ENCODE measurements at regions not wholly inside any gene's neighbourhood (a gene's known extent, or its start where the extent isn't known, plus 50 kb on each side); places are given as distances from the start of the nearest gene placed in this dataset.
"Not testable (repeated sequence)": the region's sequence is repeated elsewhere in the genome, so short reads cannot be mapped to it uniquely, and the experiment has no call there.

DNA sequence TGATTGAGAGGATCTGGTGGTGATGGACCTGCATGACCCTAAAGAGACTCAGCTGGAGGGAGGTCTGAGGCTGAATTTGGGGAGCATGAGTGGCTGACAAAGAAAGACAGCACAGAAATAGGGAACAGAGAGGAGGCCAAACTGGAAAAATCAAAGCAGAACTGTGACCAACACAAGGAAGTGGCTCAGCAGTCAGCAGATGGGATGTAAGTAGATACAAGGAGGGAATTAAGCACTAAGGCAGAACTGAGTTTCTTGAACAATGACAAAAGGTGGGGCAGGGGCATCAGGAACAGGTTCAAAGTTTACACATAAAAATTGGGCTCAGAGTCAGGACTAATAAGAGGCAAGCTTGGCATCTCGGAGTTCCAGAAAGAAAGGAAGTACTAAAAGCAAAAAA, 144.3 kb upstream of the KLF3 start:
- Histone ChIP-seq H3K9ac (ENCODE audit: low read length) (no peak overlapping the region), H3K27me3 (ENCODE audit: control insufficient read depth, insufficient read depth, low read length) (no peaks in the 10 kb centered on the region), H3K4me1 (ENCODE audit: control insufficient read depth, low read depth, low read length) (peaks cover 7% of the 10 kb centered on the region), H3K9me3 (ENCODE audit: control insufficient read depth, low read depth, low read length) (no peaks in the 10 kb centered on the region), H3K4me3 (ENCODE audit: low read length) (no peak overlapping the region), H3K27ac (ENCODE audit: low read length) (no peak overlapping the region), H3K36me3 (ENCODE audit: control insufficient read depth, low read depth, low read length) (no peaks in the 10 kb centered on the region)

DNA sequence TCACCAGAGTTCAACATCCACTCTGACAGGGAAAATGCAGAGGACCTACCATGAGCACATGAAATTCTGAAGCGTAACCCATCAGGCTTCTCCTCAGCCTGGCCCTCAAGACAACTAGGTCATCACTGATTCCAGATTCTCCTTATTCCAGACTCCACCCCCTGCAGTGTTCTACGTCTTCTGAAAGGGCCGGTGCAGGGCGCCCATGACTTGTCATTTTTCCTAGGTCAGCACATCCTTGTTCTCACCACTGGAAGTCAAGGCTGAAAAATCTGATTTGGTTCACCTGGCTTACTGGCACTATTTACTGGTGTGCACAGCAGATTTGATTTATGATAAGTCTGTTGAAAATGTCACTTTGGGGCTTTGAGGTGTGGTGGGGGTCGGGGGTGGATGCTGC, 140.9 kb upstream of the KLF3 start:
- H3K9me3 ChIP-seq (ENCODE audit: control insufficient read depth, low read depth, low read length) = no peaks in the 10 kb centered on the region
- H3K27me3 ChIP-seq (ENCODE audit: control insufficient read depth, insufficient read depth, low read length) = no peaks in the 10 kb centered on the region
- no peak overlapping the region for H3K9ac ChIP-seq (ENCODE audit: low read length)
- H3K36me3 ChIP-seq (ENCODE audit: control insufficient read depth, low read depth, low read length) = no peaks in the 10 kb centered on the region
- no peak overlapping the region for H3K27ac ChIP-seq (ENCODE audit: low read length)
- no peaks in the 10 kb centered on the region for H3K4me1 ChIP-seq (ENCODE audit: control insufficient read depth, low read depth, low read length)
- H3K4me3 ChIP-seq (ENCODE audit: low read length) = no peak overlapping the region

DNA sequence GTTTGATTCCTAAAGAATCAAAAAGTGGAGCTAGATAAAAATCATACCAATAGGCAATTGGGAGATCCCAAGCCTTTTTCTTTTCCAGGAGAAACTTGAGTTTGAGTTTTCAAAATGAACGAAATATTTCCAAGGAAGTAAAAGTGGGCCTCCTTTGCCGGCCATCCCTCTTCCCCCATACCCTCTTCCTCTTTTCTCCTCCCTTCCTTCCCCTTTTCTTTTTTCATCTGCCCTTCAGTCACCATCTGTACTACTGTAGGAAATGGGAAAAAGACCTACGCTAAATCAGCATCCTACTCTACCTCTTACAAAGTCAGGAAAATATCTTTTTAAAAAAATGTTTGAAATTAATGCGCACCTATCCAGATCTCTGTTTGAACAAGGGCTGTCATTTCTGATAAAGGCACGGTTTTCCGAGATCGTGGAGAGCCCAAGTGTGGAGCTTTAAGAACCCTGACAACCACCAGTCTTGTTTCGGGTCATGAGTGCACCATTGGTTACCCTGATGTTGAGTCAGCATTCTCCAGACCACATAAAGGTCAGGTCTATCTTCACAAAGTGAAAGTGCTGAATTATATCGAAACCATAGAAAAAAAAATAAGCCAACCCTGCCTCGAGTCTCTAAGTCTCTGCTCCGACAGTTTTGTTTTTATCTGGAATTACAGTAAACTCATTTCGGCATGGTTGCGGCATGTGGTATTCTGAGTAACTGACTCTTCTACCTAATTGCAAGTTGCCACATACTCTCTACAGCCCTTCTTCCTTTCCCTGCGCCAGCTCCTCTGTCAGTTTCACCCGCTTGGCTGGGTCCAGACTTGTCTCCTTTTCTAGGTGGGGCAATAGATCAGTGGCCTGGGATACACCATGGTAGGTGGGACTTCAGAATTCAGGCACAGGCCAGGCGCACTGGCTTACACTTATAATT, 140.2 kb upstream of the KLF3 start:
- Histone ChIP-seq H3K27ac (ENCODE audit: low read length) (no peak overlapping the region), H3K4me1 (ENCODE audit: control insufficient read depth, low read depth, low read length) (no peaks in the 10 kb centered on the region), H3K9me3 (ENCODE audit: control insufficient read depth, low read depth, low read length) (no peaks in the 10 kb centered on the region), H3K9ac (ENCODE audit: low read length) (no peak overlapping the region), H3K36me3 (ENCODE audit: control insufficient read depth, low read depth, low read length) (no peaks in the 10 kb centered on the region), H3K27me3 (ENCODE audit: control insufficient read depth, insufficient read depth, low read length) (no peaks in the 10 kb centered on the region), H3K4me3 (ENCODE audit: low read length) (no peak overlapping the region)

DNA sequence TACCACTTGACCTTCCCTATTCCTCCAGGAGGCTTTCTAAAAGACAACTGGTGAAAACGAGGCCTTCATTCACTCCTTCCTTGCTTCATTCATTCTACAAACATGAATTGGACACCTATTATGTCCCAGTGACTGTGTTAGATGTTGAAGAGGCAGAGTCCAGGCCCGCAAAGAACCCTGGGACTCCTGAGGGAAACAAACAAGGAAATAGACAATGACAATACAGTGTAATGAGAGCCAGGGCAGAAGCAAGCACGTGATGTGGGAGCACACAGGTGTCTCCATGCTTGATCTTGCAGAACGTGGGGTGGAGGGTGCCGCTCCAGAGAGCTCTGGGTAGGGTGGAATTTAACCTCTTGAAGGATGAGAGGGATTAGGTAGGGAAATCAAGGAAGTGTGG, 137.6 kb upstream of the KLF3 start:
- no peak overlapping the region for H3K4me3 ChIP-seq (ENCODE audit: low read length)
- H3K36me3 ChIP-seq (ENCODE audit: control insufficient read depth, low read depth, low read length) = no peaks in the 10 kb centered on the region
- H3K4me1 ChIP-seq (ENCODE audit: control insufficient read depth, low read depth, low read length) = no peaks in the 10 kb centered on the region
- H3K27me3 ChIP-seq (ENCODE audit: control insufficient read depth, insufficient read depth, low read length) = no peaks in the 10 kb centered on the region
- H3K9ac ChIP-seq (ENCODE audit: low read length) = no peak overlapping the region
- H3K27ac ChIP-seq (ENCODE audit: low read length) = no peak overlapping the region
- no peaks in the 10 kb centered on the region for H3K9me3 ChIP-seq (ENCODE audit: control insufficient read depth, low read depth, low read length)

DNA sequence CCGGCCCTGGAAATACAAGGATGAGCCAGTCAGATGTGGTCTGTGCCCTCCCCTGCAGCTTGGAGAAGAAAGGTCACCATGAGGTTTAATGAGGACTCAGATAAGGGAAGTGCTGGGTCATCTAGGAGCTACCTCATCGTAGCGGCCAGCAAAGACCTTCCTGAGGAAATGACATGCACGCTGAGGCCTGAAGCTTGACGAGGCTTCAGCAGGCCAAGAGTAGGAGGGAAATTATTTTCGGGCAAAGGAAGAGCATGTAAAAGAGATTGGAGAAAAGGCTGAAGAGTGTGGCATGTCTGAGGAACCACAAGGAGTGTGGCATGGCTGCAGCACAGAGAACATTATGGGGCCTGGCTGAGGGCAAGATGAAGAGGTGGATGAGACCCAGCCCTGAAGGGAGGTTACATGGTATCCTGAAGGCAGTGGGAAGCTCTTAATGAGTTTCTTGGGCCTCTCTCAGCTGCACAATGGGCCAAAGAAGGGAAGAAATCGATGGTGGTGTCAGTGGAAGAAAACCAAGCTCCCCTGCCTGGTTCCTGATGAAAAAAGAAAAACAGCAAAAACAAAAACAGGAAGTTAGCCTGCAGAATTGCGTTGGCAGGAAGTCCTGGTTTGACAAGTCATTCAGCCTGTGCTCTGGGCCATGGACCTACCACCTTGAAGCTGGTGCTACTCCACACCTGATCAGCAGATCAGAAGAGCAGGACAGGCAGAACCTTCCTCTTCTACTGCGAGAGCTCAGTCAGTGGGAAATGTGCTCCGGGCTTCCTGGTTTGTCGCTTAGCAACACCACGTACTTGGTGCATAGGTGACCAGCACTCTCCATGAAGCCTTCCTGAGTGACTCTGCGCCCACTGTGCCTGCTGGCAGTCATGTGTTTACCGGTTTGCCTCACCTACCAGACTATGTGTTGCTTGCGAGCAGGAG, 134.5 kb upstream of the KLF3 start:
- Histone ChIP-seq H3K36me3 (ENCODE audit: control insufficient read depth, low read depth, low read length) (no peaks in the 10 kb centered on the region), H3K27ac (ENCODE audit: low read length) (no peak overlapping the region), H3K4me1 (ENCODE audit: control insufficient read depth, low read depth, low read length) (no peaks in the 10 kb centered on the region), H3K9ac (ENCODE audit: low read length) (no peak overlapping the region), H3K4me3 (ENCODE audit: low read length) (no peak overlapping the region), H3K9me3 (ENCODE audit: control insufficient read depth, low read depth, low read length) (no peaks in the 10 kb centered on the region), H3K27me3 (ENCODE audit: control insufficient read depth, insufficient read depth, low read length) (no peaks in the 10 kb centered on the region)

DNA sequence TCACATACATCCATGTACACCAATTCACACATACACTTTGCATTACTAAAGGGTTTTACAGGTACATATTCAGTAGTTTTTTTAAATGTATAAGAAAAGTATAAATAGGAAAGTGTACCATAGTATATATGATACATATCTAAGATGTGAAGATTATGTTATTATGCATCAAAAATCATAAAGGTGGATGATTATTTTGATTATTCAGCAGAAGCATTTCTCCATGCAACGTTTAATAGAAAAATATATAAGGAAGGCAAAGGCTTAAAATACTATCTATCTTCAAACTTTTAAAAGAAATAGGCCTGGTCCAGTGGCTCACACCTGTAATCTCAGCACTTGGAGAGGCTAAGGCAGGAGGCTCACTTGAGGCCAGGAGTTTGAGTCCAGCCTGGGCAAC, 133.5 kb upstream of the KLF3 start:
- Histone ChIP-seq H3K9me3 (ENCODE audit: control insufficient read depth, low read depth, low read length) (no peaks in the 10 kb centered on the region), H3K9ac (ENCODE audit: low read length) (no peak overlapping the region), H3K36me3 (ENCODE audit: control insufficient read depth, low read depth, low read length) (no peaks in the 10 kb centered on the region), H3K27ac (ENCODE audit: low read length) (no peak overlapping the region), H3K4me3 (ENCODE audit: low read length) (no peak overlapping the region), H3K4me1 (ENCODE audit: control insufficient read depth, low read depth, low read length) (no peaks in the 10 kb centered on the region), H3K27me3 (ENCODE audit: control insufficient read depth, insufficient read depth, low read length) (no peaks in the 10 kb centered on the region)

DNA sequence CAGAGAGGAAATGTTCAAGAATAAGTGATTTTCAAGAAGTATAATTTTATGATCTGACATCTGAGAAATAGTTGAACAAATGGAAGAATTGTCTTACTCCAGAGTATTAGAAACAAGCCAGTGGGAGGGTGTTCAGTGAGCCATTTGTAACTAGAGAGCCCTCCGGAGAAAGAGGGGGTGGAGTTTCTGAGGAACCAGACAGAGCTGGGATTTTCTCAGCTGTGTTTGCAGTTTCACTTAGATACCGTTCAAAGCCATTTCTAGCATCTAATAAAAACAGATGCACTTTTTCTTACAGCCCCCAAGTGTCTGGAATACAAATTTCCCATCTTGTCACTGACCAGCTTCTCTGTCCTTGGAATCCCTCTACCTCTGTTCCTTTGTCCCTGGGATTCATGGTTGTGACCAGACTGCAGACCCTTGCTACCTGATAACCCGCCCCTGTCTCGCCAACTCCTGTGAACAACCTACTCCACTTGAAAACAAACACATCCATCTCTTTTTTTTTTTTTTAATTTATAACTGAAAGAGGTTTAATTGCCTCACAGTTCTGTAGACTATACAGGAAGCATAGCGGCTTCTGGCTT, 132.8 kb upstream of the KLF3 start:
- H3K9me3 ChIP-seq (ENCODE audit: control insufficient read depth, low read depth, low read length) = no peaks in the 10 kb centered on the region
- H3K27me3 ChIP-seq (ENCODE audit: control insufficient read depth, insufficient read depth, low read length) = no peaks in the 10 kb centered on the region
- H3K4me1 ChIP-seq (ENCODE audit: control insufficient read depth, low read depth, low read length) = no peaks in the 10 kb centered on the region
- no peaks in the 10 kb centered on the region for H3K36me3 ChIP-seq (ENCODE audit: control insufficient read depth, low read depth, low read length)
- H3K4me3 ChIP-seq (ENCODE audit: low read length) = no peak overlapping the region
- H3K9ac ChIP-seq (ENCODE audit: low read length) = no peak overlapping the region
- no peak overlapping the region for H3K27ac ChIP-seq (ENCODE audit: low read length)

DNA sequence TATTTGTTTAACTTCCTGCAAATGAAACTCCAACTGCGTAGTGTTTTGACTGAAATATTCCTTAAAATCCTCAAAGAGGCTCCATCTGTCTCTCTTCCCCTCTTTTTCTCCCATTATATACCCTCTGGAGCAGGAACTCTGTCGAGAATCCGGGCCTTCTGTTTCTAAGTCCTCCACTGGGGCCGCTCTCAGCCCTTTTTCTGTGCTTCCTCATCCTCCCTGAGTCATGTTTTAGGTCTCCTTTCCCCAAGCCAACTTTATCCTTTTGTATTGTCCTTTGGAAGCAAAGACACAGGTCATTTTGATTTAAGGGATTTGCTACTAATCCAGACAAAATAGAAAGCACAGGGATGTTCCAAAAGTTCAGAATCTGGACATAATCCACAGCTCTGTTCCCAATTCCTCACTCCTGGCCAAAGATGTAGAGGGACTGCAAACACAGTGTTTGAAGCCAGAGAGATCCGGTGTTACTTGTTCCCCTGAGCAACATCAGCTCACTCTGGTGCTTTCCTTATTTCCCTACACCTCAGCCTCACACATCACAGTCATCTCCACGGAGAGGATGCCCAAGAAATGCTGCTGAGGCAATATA, 131.0 kb upstream of the KLF3 start:
- Histone ChIP-seq H3K27me3 (ENCODE audit: control insufficient read depth, insufficient read depth, low read length) (no peaks in the 10 kb centered on the region), H3K9ac (ENCODE audit: low read length) (no peak overlapping the region), H3K9me3 (ENCODE audit: control insufficient read depth, low read depth, low read length) (no peaks in the 10 kb centered on the region), H3K36me3 (ENCODE audit: control insufficient read depth, low read depth, low read length) (no peaks in the 10 kb centered on the region), H3K4me3 (ENCODE audit: low read length) (no peak overlapping the region), H3K27ac (ENCODE audit: low read length) (no peak overlapping the region), H3K4me1 (ENCODE audit: control insufficient read depth, low read depth, low read length) (no peaks in the 10 kb centered on the region)

DNA sequence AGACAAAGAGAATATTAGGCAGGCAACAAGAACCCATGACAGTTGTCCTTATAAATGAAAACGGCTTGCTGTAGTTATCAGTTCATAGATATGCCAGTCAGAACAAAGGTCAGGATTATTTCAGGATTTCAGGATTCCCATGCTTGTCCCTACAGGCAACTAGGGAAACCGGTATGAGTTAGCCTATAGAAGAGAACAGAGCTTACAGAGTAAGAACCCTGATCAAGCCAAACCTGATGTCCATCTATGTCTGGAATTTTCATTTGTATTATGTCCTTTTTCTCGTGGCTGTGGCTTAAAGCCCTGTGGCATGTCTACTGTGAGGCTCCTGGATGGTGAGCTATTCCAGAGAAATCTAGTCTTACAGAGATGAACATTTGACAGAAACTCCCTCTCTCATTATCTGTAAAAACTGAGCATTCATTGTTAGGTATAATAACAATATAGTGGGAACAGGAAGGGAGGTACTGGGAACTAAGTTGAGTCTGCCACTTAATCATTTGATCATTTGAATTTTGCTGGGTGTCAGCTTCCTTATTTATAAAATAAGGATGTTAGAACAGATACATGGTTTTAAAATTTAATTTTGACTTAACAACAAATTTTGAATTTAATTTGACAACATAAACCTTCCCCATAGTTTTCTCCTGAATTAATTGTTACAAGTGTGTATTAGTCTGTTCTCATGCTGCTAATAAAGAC, 129.5 kb upstream of the KLF3 start:
- H3K27me3 ChIP-seq (ENCODE audit: control insufficient read depth, insufficient read depth, low read length) = no peaks in the 10 kb centered on the region
- no peaks in the 10 kb centered on the region for H3K9me3 ChIP-seq (ENCODE audit: control insufficient read depth, low read depth, low read length)
- H3K27ac ChIP-seq (ENCODE audit: low read length) = no peak overlapping the region
- H3K4me1 ChIP-seq (ENCODE audit: control insufficient read depth, low read depth, low read length) = no peaks in the 10 kb centered on the region
- no peak overlapping the region for H3K9ac ChIP-seq (ENCODE audit: low read length)
- no peak overlapping the region for H3K4me3 ChIP-seq (ENCODE audit: low read length)
- H3K36me3 ChIP-seq (ENCODE audit: control insufficient read depth, low read depth, low read length) = no peaks in the 10 kb centered on the region

DNA sequence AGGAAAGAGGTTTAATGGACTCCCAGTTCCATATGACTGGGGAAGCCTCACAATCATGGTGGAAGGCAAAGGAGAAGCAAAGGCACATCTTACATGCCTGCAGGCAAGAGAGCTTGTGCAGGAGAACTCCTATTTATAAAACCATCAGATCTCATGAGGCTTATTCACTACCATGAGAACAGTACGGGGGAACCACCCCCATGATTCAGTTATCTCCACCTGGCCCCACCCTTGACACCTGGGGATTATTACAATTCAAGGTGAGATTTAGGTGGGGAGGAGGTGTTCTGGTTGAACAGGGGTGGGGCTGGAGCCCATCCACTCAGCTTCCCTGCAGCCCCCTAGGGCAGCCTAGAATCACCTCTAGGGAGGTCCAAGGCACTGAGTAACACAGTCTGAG, 128.9 kb upstream of the KLF3 start:
- H3K27ac ChIP-seq (ENCODE audit: low read length); H3K27me3 ChIP-seq (ENCODE audit: control insufficient read depth, insufficient read depth, low read length); H3K9me3 ChIP-seq (ENCODE audit: control insufficient read depth, low read depth, low read length); H3K4me1 ChIP-seq (ENCODE audit: control insufficient read depth, low read depth, low read length); H3K9ac ChIP-seq (ENCODE audit: low read length); H3K4me3 ChIP-seq (ENCODE audit: low read length); H3K36me3 ChIP-seq (ENCODE audit: control insufficient read depth, low read depth, low read length): not testable (repeated sequence)

DNA sequence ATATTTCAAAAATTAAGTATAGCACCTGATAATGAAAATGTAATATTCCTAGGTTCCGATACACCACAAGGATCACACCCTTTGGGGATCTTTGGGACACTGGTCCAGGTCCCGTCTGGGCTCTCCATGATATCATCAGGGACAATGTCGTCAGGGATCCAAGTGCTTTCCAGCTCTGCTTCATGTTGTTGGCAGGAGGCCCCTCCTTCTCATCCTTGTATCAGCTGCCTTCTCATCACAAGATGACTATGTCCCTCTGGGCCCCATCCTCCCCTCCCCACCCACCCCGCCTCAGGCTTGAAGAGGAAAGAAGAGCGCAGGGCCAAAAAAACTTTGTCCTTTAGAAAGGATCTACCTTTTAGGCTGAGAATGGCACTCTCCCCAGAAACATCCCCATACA, 128.3 kb upstream of the KLF3 start:
- Histone ChIP-seq H3K9me3 (ENCODE audit: control insufficient read depth, low read depth, low read length) (no peaks in the 10 kb centered on the region), H3K27ac (ENCODE audit: low read length) (no peak overlapping the region), H3K27me3 (ENCODE audit: control insufficient read depth, insufficient read depth, low read length) (no peaks in the 10 kb centered on the region), H3K4me1 (ENCODE audit: control insufficient read depth, low read depth, low read length) (no peaks in the 10 kb centered on the region), H3K36me3 (ENCODE audit: control insufficient read depth, low read depth, low read length) (no peaks in the 10 kb centered on the region), H3K4me3 (ENCODE audit: low read length) (no peak overlapping the region), H3K9ac (ENCODE audit: low read length) (no peak overlapping the region)

Data from iPS-18a (cell line).